Upper lobe of left lung (tissue), 4 donors: ENCODE measurements at regions not wholly inside any gene's neighbourhood (a gene's known extent, or its start where the extent isn't known, plus 50 kb on each side); places are given as distances from the start of the nearest gene placed in this dataset.

ENCODE experiments used
- POLR2A ChIP-seq, 4 donors: fragments of 450-650 bp; IDR thresholded peaks; one replicate each; pipeline ENCODE4 v1.5.1; 2016 to 2017; ENCODE audit warnings: antibody characterized with exemption in 4 of 4, mild to moderate bottlenecking in 2 of 4
- TF ChIP-seq, protein P1 (sequence below), 6 experiments: fragments of 450-650 bp in 4 of 6; fragments of 200-600 bp in 2 of 6; sonication (generic) in 2 of 6; IDR thresholded peaks; one replicate each; pipeline ENCODE4 v1.5.1; 2016 to 2019; ENCODE audit warnings: antibody characterized with exemption in 6 of 6

DNA sequence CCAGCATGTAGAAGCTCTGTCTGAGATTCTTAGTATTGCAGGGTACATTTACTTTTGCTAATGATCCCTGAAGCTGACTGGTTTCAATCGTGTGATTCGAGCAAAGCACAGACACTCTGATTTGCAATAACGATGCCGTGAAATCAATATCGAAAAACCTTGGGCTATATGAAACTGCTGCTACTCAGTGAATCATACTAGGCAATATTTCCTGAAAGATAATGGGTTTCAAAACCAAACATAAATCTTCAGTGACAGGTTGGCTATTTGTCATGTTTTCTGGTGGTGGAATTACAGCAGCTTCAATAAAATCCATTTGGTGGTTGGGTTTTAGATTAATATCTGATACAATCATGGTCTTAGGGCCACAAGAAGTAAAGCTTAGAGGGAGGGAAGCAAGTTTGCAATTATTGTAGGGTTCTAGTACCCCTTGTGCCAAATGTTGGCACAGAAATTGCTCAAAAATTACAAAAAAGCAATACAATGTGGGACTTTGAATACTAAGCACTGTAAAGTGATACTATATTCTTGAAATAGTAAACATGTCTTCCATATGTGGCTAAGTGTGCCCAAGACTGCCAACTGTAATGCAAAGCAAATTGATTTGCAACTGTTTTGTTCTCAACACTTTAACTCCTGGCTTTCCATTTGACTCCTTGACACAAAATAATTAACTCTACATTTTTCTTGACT, 112.4 kb upstream of the JAZF1 start:
- TF ChIP-seq, protein P1, sequence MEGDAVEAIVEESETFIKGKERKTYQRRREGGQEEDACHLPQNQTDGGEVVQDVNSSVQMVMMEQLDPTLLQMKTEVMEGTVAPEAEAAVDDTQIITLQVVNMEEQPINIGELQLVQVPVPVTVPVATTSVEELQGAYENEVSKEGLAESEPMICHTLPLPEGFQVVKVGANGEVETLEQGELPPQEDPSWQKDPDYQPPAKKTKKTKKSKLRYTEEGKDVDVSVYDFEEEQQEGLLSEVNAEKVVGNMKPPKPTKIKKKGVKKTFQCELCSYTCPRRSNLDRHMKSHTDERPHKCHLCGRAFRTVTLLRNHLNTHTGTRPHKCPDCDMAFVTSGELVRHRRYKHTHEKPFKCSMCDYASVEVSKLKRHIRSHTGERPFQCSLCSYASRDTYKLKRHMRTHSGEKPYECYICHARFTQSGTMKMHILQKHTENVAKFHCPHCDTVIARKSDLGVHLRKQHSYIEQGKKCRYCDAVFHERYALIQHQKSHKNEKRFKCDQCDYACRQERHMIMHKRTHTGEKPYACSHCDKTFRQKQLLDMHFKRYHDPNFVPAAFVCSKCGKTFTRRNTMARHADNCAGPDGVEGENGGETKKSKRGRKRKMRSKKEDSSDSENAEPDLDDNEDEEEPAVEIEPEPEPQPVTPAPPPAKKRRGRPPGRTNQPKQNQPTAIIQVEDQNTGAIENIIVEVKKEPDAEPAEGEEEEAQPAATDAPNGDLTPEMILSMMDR (IDR thresholded peaks at IDR 0.05) = no peak
- no peak for TF ChIP-seq POLR2A (IDR thresholded peaks at IDR 0.05)
